ENCODE measurements at regions not wholly inside any gene's neighbourhood (a gene's known extent, or its start where the extent isn't known, plus 50 kb on each side); places are given as distances from the start of the nearest gene placed in this dataset.

GRCh38 chr15:98536976-98537375 is 111.4 kb upstream of the IGF1R start:
- no TSS peak for BruUV-seq (replicated peaks)
- H3K9me2 ChIP-seq (ENCODE audit: insufficient read depth): no peaks in the 10 kb centered on the region
- DNase-seq (ENCODE audit: low read depth, low spot score) (no peak), ATAC-seq (no peak)
- CTCF ChIA-PET: no interaction called here
- TF ChIP-seq ZBTB33 (IDR thresholded peaks at IDR 0.05; ENCODE audit: extremely low read depth, insufficient replicate concordance, low read length) (no peak), MAX (IDR thresholded peaks at IDR 0.05) (no peak), SP1 (IDR thresholded peaks at IDR 0.05; ENCODE audit: low read depth) (no peak), ATF3 (IDR thresholded peaks at IDR 0.05) (no peak), SIN3A (IDR thresholded peaks at IDR 0.05; ENCODE audit: low read depth) (no peak), FOSL1 (IDR thresholded peaks at IDR 0.05; ENCODE audit: low read depth) (no peak)
- H3K4me3 ChIP-seq (replicated peaks in 1 of 2; ENCODE audit: low read depth in 1 of 2, low read length in 2 of 2): no peak overlapping the region
- H3K36me3 ChIP-seq (ENCODE audit: control insufficient read depth in 1 of 2, insufficient read depth in 2 of 2, low read length in 2 of 2): no peaks in the 10 kb centered on the region
- no peak overlapping the region for H2AFZ ChIP-seq (ENCODE audit: low read depth, low read length, poor library complexity, severe bottlenecking)
- H3K9ac ChIP-seq (ENCODE audit: low read length): no peak overlapping the region
- POLR2A ChIA-PET: no interaction called here
- no peaks in the 10 kb centered on the region for H3K79me2 ChIP-seq (ENCODE audit: insufficient read depth, low read length)
- H3K4me1 ChIP-seq (ENCODE audit: control insufficient read depth in 1 of 2, insufficient read depth in 2 of 2, low read length in 2 of 2): no peaks in the 10 kb centered on the region
- RAD21 ChIA-PET (ENCODE audit: low non-redundant PET in 1 of 2, low total read pairs in 2 of 2, uncharacterized antibody in 2 of 2, unreplicated experiment in 2 of 2): interaction anchor here in 1 of 2 experiments (0.7 kb wide), 1 partner anchor 540 kb away, joined by 8 read pairs; no protein-coding TSS in a partner anchor
- H3K4me2 ChIP-seq (ENCODE audit: low read length): no peak overlapping the region
- H3K9me3 ChIP-seq (ENCODE audit: control insufficient read depth in 1 of 2, insufficient read depth in 1 of 2, low read depth in 1 of 2, low read length in 2 of 2): no peaks in the 10 kb centered on the region
- H3K27me3 ChIP-seq (ENCODE audit: insufficient read depth, low read length): peaks cover 57% of the 10 kb centered on the region
- intact Hi-C loops (cut with micrococcal nuclease): no loop called here
- no peaks in the 10 kb centered on the region for H4K20me1 ChIP-seq (ENCODE audit: insufficient read depth)
- H3K27ac ChIP-seq (ENCODE audit: low read depth, low read length): no peak overlapping the region

- Histone ChIP-seq H3K9me2 (ENCODE audit: insufficient read depth) (no peaks in the 10 kb centered on the region), H3K9ac (ENCODE audit: low read length) (no peak overlapping the region), H3K27ac (ENCODE audit: low read depth, low read length) (no peak overlapping the region), H2AFZ (ENCODE audit: low read depth, low read length, poor library complexity, severe bottlenecking) (no peak overlapping the region), H4K20me1 (ENCODE audit: insufficient read depth) (no peaks in the 10 kb centered on the region), H3K4me2 (ENCODE audit: low read length) (no peak overlapping the region), H3K9me3 (ENCODE audit: control insufficient read depth in 1 of 2, insufficient read depth in 1 of 2, low read depth in 1 of 2, low read length in 2 of 2) (no peaks in the 10 kb centered on the region), H3K79me2 (ENCODE audit: insufficient read depth, low read length) (no peaks in the 10 kb centered on the region), H3K27me3 (ENCODE audit: insufficient read depth, low read length) (peaks cover 51% of the 10 kb centered on the region), H3K4me1 (ENCODE audit: control insufficient read depth in 1 of 2, insufficient read depth in 2 of 2, low read length in 2 of 2) (no peaks in the 10 kb centered on the region), H3K36me3 (ENCODE audit: control insufficient read depth in 1 of 2, insufficient read depth in 2 of 2, low read length in 2 of 2) (no peaks in the 10 kb centered on the region), H3K4me3 (replicated peaks in 1 of 2; ENCODE audit: low read depth in 1 of 2, low read length in 2 of 2) (no peak overlapping the region)
- ChIA-PET CTCF (no interaction called here), RAD21 (ENCODE audit: low non-redundant PET in 1 of 2, low total read pairs in 2 of 2, uncharacterized antibody in 2 of 2, unreplicated experiment in 2 of 2) (no interaction called here), POLR2A (no interaction called here)
- no TSS peak for BruUV-seq (replicated peaks)
- DNase-seq (ENCODE audit: low read depth, low spot score) (no peak), ATAC-seq (no peak)
- intact Hi-C loops (cut with micrococcal nuclease): no loop called here
- TF ChIP-seq FOSL1 (IDR thresholded peaks at IDR 0.05; ENCODE audit: low read depth) (no peak), ZBTB33 (IDR thresholded peaks at IDR 0.05; ENCODE audit: extremely low read depth, insufficient replicate concordance, low read length) (no peak), ZNF274 (IDR thresholded peaks at IDR 0.05; ENCODE audit: low read depth, low read length) (no peak), TCF7L2 (IDR thresholded peaks at IDR 0.05; ENCODE audit: borderline replicate concordance, extremely low read depth, insufficient read depth, insufficient read length) (no peak), MAX (IDR thresholded peaks at IDR 0.05) (no peak), ZFX (IDR thresholded peaks at IDR 0.05) (no peak), CBX3 (IDR thresholded peaks at IDR 0.05; ENCODE audit: low read depth) (no peak), YY1 (IDR thresholded peaks at IDR 0.05; ENCODE audit: extremely low read depth, insufficient replicate concordance, low read depth, low read length) (no peak), RAD21 (IDR thresholded peaks at IDR 0.05; ENCODE audit: low read depth) (no peak), EZH2phosphoT487 (IDR thresholded peaks at IDR 0.05; ENCODE audit: borderline replicate concordance) (no peak), CEBPB (IDR thresholded peaks at IDR 0.05; ENCODE audit: low read depth) (no peak), ELF1 (IDR thresholded peaks at IDR 0.05; ENCODE audit: borderline replicate concordance, low read depth) (no peak), EGR1 (IDR thresholded peaks at IDR 0.05; ENCODE audit: low read depth) (no peak), SRF (IDR thresholded peaks at IDR 0.05; ENCODE audit: low read depth) (no peak)
These were observed 110.8 kb upstream of the IGF1R start for GRCh38 chr15:98537516-98538060.
